OCI-LY1 (cell line): ENCODE measurements at regions not wholly inside any gene's neighbourhood (a gene's known extent, or its start where the extent isn't known, plus 50 kb on each side); places are given as distances from the start of the nearest gene placed in this dataset.

ENCODE experiments used
- H2AFZ ChIP-seq: fragments of 200-600 bp; sonication (generic), shearing (Covaris generic); 2 replicates; pipeline ENCODE4 v1.6.0; 2014; ENCODE audit warnings: antibody characterized with exemption, mild to moderate bottlenecking, low read length
- H3F3A ChIP-seq: fragments of 200-600 bp; sonication (generic), shearing (Covaris generic); 2 replicates; pipeline ENCODE4 v1.6.0; 2014; ENCODE audit warnings: mild to moderate bottlenecking, antibody characterized with exemption, low read length, moderate library complexity; ENCODE audit not compliant: insufficient read depth
- H3K27ac ChIP-seq: fragments of 200-600 bp; sonication (generic); 2 replicates; pipeline ENCODE4 v1.5.1; 2014; ENCODE audit warnings: low read length, mixed run types, mild to moderate bottlenecking, low read depth; ENCODE audit not compliant: poor library complexity, severe bottlenecking
- H3K27me3 ChIP-seq: fragments of 200-600 bp; sonication (generic); 2 replicates; pipeline ENCODE4 v1.6.0; 2014; ENCODE audit warnings: antibody characterized with exemption, mild to moderate bottlenecking, low read length, moderate library complexity; ENCODE audit not compliant: insufficient read depth
- H3K36me3 ChIP-seq: fragments of 200-600 bp; sonication (generic); 2 replicates; pipeline ENCODE4 v1.6.1; 2014; ENCODE audit warnings: mild to moderate bottlenecking, antibody characterized with exemption, low read length, moderate library complexity, mixed read lengths; ENCODE audit not compliant: insufficient read depth
- H3K4me1 ChIP-seq: fragments of 200-600 bp; sonication (generic); 2 replicates; pipeline ENCODE4 v1.5.1; 2014; ENCODE audit warnings: mild to moderate bottlenecking, low read length, moderate library complexity; ENCODE audit not compliant: insufficient read depth, severe bottlenecking
- H3K4me2 ChIP-seq: fragments of 200-600 bp; sonication (generic), shearing (Covaris generic); 2 replicates; pipeline ENCODE4 v1.6.1; 2014; ENCODE audit warnings: low read length
- H3K4me3 ChIP-seq: fragments of 200-600 bp; sonication (generic); 2 replicates; pipeline ENCODE4 v1.5.1; 2014; ENCODE audit warnings: low read length, low read depth, mild to moderate bottlenecking, mixed read lengths; ENCODE audit not compliant: poor library complexity, severe bottlenecking
- H3K79me2 ChIP-seq: fragments of 200-600 bp; shearing (Covaris generic); 2 replicates; pipeline ENCODE4 v1.6.1; 2016; ENCODE audit warnings: mixed run types, low read length, mixed read lengths; ENCODE audit not compliant: insufficient read depth
- H3K9ac ChIP-seq: fragments of 200-600 bp; sonication (generic), shearing (Covaris generic); 2 replicates; pipeline ENCODE4 v1.6.1; 2014; ENCODE audit warnings: mild to moderate bottlenecking, low read length, mixed read lengths
- H3K9me2 ChIP-seq: fragments of 200-600 bp; sonication (generic), shearing (Covaris generic); 2 replicates; pipeline ENCODE4 v1.6.1; 2014; ENCODE audit warnings: low read depth, mild to moderate bottlenecking, low read length, mixed read lengths
- H3K9me3 ChIP-seq: fragments of 200-600 bp; shearing (Covaris generic); 2 replicates; pipeline ENCODE4 v1.6.1; 2014; ENCODE audit warnings: low read length, mixed read lengths
- H4K20me1 ChIP-seq: fragments of 200-600 bp; sonication (generic), shearing (Covaris generic); 2 replicates; pipeline ENCODE4 v1.6.0; 2016; ENCODE audit warnings: mild to moderate bottlenecking, low read length; ENCODE audit not compliant: insufficient read depth
- EZH2 ChIP-seq: fragments of 200-600 bp; sonication (generic), shearing (Covaris generic); IDR thresholded peaks from 2 replicates; pipeline ENCODE4 v1.8.0; 2017; ENCODE audit warnings: borderline replicate concordance, mixed run types, mild to moderate bottlenecking, antibody characterized with exemption, low read length, moderate library complexity, mixed read lengths
- TF ChIP-seq, protein P1 (sequence below): fragments of 200-600 bp; sonication (generic), shearing (Covaris generic); IDR thresholded peaks from 2 replicates; pipeline ENCODE4 v1.5.1; 2017; ENCODE audit warnings: mild to moderate bottlenecking, antibody characterized with exemption, low read length, moderate library complexity, mixed read lengths

DNA sequence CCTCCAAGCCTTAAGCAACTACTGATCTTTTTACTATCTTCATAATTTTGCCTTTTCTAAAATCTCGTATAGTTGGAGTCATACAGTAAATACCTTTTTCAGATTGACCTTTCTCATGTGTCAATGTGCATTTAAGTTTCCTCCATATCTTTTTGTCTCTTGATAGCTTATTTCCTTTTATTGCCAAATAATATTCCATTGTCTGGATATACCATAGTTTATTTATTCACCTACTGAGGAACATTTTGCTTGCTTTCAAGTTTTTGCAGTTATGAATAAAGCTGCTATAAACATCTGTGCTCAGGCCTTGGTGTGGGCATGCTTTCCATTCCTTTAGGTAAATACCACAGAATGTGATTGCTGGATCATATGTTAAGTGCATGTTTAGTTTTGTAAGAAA is 161.2 kb upstream of the GNAI1 start:
- Histone ChIP-seq H3K27me3 (no peaks in the 10 kb centered on the region), H4K20me1 (no peaks in the 10 kb centered on the region), H3K9ac (no peak overlapping the region), H3K79me2 (no peaks in the 10 kb centered on the region), H3K27ac (no peak overlapping the region), H3K36me3 (no peaks in the 10 kb centered on the region), H3F3A (no peaks in the 10 kb centered on the region), H3K4me2 (no peak overlapping the region), H3K9me3 (no peaks in the 10 kb centered on the region), H3K4me1 (no peaks in the 10 kb centered on the region), H3K4me3 (no peak overlapping the region), H3K9me2 (0 out of 2 replicates have a peak, but pooled peaks cover 2% of the 10 kb centered on the region), H2AFZ (no peak overlapping the region)
- no peak for TF ChIP-seq EZH2
- TF ChIP-seq, protein P1, sequence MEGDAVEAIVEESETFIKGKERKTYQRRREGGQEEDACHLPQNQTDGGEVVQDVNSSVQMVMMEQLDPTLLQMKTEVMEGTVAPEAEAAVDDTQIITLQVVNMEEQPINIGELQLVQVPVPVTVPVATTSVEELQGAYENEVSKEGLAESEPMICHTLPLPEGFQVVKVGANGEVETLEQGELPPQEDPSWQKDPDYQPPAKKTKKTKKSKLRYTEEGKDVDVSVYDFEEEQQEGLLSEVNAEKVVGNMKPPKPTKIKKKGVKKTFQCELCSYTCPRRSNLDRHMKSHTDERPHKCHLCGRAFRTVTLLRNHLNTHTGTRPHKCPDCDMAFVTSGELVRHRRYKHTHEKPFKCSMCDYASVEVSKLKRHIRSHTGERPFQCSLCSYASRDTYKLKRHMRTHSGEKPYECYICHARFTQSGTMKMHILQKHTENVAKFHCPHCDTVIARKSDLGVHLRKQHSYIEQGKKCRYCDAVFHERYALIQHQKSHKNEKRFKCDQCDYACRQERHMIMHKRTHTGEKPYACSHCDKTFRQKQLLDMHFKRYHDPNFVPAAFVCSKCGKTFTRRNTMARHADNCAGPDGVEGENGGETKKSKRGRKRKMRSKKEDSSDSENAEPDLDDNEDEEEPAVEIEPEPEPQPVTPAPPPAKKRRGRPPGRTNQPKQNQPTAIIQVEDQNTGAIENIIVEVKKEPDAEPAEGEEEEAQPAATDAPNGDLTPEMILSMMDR, result no peak

GRCh38 chr7:79971058-79971457 is 163.6 kb upstream of the GNAI1 start:
- no peak overlapping the region for H2AFZ ChIP-seq
- no peaks in the 10 kb centered on the region for H3K79me2 ChIP-seq
- H3K4me2 ChIP-seq, result no peak overlapping the region
- H3K4me3 ChIP-seq, result no peak overlapping the region
- no peaks in the 10 kb centered on the region for H3K9me3 ChIP-seq
- H3K27ac ChIP-seq, result no peak overlapping the region
- no peak overlapping the region for H3K9ac ChIP-seq
- H3K36me3 ChIP-seq, result no peaks in the 10 kb centered on the region
- no peaks in the 10 kb centered on the region for H3F3A ChIP-seq
- H3K4me1 ChIP-seq, result no peaks in the 10 kb centered on the region
- H4K20me1 ChIP-seq, result no peaks in the 10 kb centered on the region
- TF ChIP-seq EZH2, result no peak
- TF ChIP-seq, protein P1, result no peak
- H3K27me3 ChIP-seq, result no peaks in the 10 kb centered on the region
- H3K9me2 ChIP-seq, result 0 out of 2 replicates have a peak, but pooled peaks cover 2% of the 10 kb centered on the region

DNA sequence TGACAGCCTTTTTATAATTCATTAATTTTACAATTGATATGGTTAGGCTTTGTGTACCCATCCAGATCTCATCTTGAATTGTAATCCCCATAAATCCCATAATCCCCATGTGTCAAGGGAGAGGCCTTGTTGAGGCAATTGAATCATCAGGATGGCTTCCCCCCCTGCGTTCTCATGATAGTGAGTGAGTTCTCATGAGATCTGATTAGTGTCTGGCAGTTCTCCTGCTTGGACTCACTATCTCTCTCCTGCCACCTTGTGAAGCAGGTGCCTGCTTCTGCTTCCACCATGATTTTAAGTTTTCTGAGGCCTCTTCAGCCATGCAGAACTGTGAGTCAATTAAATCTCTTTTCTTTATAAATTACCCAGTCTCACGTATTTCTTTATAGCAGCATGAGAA is 165.7 kb upstream of the GNAI1 start:
- no peak overlapping the region for H3K4me3 ChIP-seq
- no peak overlapping the region for H3K27ac ChIP-seq
- H3K4me1 ChIP-seq, result no peaks in the 10 kb centered on the region
- H2AFZ ChIP-seq, result no peak overlapping the region
- no peak overlapping the region for H3K4me2 ChIP-seq
- TF ChIP-seq, protein P1, result no peak
- no peak for TF ChIP-seq EZH2
- H3K9me2 ChIP-seq, result 0 out of 2 replicates have a peak, but pooled peaks cover 2% of the 10 kb centered on the region
- no peaks in the 10 kb centered on the region for H3F3A ChIP-seq
- H4K20me1 ChIP-seq, result no peaks in the 10 kb centered on the region
- H3K27me3 ChIP-seq, result no peaks in the 10 kb centered on the region
- H3K9ac ChIP-seq, result no peak overlapping the region
- no peaks in the 10 kb centered on the region for H3K36me3 ChIP-seq
- H3K79me2 ChIP-seq, result no peaks in the 10 kb centered on the region
- no peaks in the 10 kb centered on the region for H3K9me3 ChIP-seq
